Endothelial cell (in vitro differentiated cells): ENCODE measurements at regions not wholly inside any gene's neighbourhood (a gene's known extent, or its start where the extent isn't known, plus 50 kb on each side); places are given as distances from the start of the nearest gene placed in this dataset.

Source experiments
- DNase-seq: peaks from one replicate; pipeline ENCODE4 v3.0.0; 2021; ENCODE audit warnings: low spot score
- H3K27ac Mint-ChIP-seq: one replicate; pipeline ENCODE4 v1.8.0; 2021; ENCODE audit warnings: mixed read lengths, inconsistent platforms; ENCODE audit not compliant: unreplicated experiment
- H3K27me3 Mint-ChIP-seq: one replicate; pipeline ENCODE4 v1.8.0; 2021; ENCODE audit warnings: mild to moderate bottlenecking, moderate library complexity, mixed read lengths, inconsistent platforms; ENCODE audit not compliant: unreplicated experiment
- H3K36me3 Mint-ChIP-seq: one replicate; pipeline ENCODE4 v1.8.0; 2021; ENCODE audit warnings: mild to moderate bottlenecking, low read depth, mixed read lengths, inconsistent platforms; ENCODE audit not compliant: unreplicated experiment
- H3K4me1 Mint-ChIP-seq: one replicate; pipeline ENCODE4 v1.8.0; 2021; ENCODE audit warnings: mild to moderate bottlenecking, mixed read lengths, inconsistent platforms; ENCODE audit not compliant: unreplicated experiment
- H3K4me3 Mint-ChIP-seq: one replicate; pipeline ENCODE4 v1.8.0; 2021; ENCODE audit warnings: mild to moderate bottlenecking, mixed read lengths, inconsistent platforms; ENCODE audit not compliant: unreplicated experiment
- H3K9me3 Mint-ChIP-seq: one replicate; pipeline ENCODE4 v1.8.0; 2021; ENCODE audit warnings: mixed read lengths, inconsistent platforms; ENCODE audit not compliant: unreplicated experiment
- TF ChIP-seq, protein P1 (sequence below): fragments of 200-600 bp; sonication (generic); IDR thresholded peaks from one replicate; pipeline ENCODE4 v1.5.0; 2021; ENCODE audit warnings: antibody characterized with exemption; ENCODE audit not compliant: unreplicated experiment

DNA sequence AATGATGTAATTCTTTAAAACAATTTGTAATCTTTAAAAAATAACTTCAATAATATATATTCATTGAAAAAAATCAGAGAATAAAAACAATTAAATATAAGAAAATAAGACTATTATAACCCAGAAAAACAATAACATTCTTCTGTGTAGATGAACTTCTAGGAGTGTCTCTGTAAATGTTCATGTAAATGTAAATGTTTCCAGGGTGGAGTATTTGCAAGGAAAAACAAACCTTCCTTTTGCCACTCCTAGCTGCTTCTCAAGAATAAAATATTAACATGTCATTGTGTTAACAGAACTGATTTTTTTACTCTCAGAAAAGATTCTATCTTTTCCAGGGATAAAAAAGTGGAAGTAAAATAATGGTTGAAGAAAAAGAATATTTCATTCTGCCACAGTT lies 431.9 kb downstream of the PLCL1 start:
- no peak for DNase-seq
- Mint-ChIP-seq H3K4me3 (no peak overlapping the region), H3K27me3 (peaks cover 4% of the 10 kb centered on the region), H3K9me3 (no peaks in the 10 kb centered on the region), H3K27ac (no peak overlapping the region), H3K4me1 (peaks cover 5% of the 10 kb centered on the region), H3K36me3 (no peaks in the 10 kb centered on the region)
- TF ChIP-seq, protein P1, sequence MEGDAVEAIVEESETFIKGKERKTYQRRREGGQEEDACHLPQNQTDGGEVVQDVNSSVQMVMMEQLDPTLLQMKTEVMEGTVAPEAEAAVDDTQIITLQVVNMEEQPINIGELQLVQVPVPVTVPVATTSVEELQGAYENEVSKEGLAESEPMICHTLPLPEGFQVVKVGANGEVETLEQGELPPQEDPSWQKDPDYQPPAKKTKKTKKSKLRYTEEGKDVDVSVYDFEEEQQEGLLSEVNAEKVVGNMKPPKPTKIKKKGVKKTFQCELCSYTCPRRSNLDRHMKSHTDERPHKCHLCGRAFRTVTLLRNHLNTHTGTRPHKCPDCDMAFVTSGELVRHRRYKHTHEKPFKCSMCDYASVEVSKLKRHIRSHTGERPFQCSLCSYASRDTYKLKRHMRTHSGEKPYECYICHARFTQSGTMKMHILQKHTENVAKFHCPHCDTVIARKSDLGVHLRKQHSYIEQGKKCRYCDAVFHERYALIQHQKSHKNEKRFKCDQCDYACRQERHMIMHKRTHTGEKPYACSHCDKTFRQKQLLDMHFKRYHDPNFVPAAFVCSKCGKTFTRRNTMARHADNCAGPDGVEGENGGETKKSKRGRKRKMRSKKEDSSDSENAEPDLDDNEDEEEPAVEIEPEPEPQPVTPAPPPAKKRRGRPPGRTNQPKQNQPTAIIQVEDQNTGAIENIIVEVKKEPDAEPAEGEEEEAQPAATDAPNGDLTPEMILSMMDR, result no peak

DNA sequence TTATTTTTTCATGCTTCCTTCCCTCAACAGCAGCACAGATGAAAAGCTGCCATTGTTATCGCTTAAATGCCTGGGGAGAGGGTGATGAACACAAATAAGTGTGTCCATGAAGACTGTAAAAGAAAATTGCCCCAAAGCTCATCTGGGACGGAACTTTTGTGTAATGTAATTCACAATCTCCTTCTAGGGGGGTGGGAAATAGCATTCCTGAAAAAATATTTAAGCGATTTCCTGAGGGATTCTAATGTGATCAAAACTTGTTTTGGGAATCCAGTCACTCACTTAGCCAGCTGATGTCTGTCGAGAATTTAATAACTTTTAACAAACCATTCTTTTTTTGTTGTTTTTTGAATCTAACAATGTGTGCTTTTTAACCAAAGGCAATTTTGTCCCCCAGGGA lies 427.9 kb downstream of the PLCL1 start:
- DNase-seq, result no peak
- no peaks in the 10 kb centered on the region for H3K9me3 Mint-ChIP-seq
- H3K27me3 Mint-ChIP-seq, result peaks cover 4% of the 10 kb centered on the region
- no peak overlapping the region for H3K4me3 Mint-ChIP-seq
- TF ChIP-seq, protein P1, result no peak
- H3K27ac Mint-ChIP-seq, result no peak overlapping the region
- no peaks in the 10 kb centered on the region for H3K36me3 Mint-ChIP-seq
- H3K4me1 Mint-ChIP-seq, result peaks cover 5% of the 10 kb centered on the region

DNA sequence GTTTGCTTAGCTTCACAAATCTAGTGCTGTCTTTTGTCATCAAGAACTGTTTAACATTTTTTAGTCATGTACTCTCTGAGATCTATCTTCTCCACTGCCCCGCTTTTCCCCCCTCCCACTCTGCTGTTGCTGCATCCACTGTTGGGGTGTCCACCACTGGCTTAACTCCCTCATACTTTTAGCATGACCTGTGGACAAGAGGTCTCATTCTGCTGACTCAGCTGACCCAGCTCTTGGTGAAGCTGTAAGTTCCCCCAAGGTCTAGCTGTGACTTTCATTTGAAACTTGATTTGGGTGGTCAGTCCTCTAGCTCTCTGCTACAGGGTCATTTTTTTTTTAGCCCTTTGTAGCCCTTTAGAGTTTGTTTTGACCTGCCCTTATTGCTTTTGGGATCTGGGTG lies 427.2 kb downstream of the PLCL1 start:
- H3K4me1 Mint-ChIP-seq, result peaks cover 5% of the 10 kb centered on the region
- no peak overlapping the region for H3K27ac Mint-ChIP-seq
- H3K36me3 Mint-ChIP-seq, result no peaks in the 10 kb centered on the region
- TF ChIP-seq, protein P1, result no peak
- H3K4me3 Mint-ChIP-seq, result no peak overlapping the region
- DNase-seq, result no peak
- no peaks in the 10 kb centered on the region for H3K9me3 Mint-ChIP-seq
- peaks cover 4% of the 10 kb centered on the region for H3K27me3 Mint-ChIP-seq

DNA sequence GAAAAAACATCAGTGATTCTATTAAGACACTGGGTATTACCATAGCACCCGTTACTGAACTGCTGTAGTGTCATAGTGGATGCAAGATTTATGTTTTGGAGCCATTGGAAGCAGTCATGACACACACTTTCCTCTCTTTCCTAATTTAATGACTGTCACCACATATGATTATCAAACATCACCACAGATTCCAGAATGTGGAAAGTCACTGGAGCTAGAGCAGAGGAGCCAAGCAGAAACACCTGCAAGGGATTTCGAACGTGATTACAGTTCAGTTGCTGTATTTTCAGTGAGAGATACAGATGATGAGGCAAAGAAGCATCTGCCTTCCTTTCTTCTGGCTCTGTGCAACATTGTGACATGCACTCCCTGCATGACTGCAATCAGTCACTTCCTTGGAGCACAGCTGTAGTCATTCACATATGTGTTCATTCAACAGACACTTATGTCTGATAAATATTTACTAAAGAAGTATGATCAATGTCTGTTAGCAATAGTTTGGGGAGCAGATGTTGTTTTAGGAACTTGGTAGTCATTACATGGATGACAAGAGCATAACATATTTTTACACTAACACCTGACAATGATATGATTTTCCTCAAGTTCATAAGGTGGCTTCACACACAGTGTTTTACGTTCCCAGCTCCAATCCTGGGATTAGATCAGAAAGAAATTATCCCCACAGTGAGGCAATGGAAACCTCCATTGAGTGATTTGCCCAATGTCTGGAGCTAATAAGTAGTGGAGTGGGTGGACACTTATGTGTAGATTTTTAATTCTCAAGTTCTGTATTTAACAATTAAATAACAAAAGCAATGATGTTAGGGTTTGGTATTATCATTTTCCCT lies 416.6 kb downstream of the PLCL1 start:
- Mint-ChIP-seq H3K4me1 (no peaks in the 10 kb centered on the region), H3K27me3 (peaks cover 2% of the 10 kb centered on the region), H3K4me3 (no peak overlapping the region), H3K9me3 (no peaks in the 10 kb centered on the region), H3K27ac (no peak overlapping the region), H3K36me3 (no peaks in the 10 kb centered on the region)
- TF ChIP-seq, protein P1, result no peak
- no peak for DNase-seq

DNA sequence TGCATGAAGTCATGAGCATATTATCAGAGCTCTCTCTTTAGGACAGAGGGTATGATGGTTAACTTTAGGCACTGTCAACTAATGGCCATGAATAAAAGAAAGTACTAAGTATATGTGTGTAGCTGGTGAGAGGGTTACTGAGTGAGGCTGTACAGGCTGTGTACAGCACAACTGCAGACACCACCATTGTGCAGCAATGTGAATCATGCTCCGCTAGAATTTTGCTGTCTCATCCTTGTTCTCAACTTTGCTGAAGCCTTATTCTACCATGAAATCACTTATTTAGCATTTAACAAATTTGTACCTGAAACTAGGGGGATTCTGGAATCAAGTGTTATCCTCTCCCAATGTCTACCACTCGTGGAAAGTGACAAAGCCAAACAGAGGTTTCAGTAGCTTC lies 414.9 kb downstream of the PLCL1 start:
- H3K27ac Mint-ChIP-seq, result no peak overlapping the region

More for the DNA sequence above, 414.9 kb downstream of the PLCL1 start:
- DNase-seq, result no peak
- Mint-ChIP-seq H3K27me3 (peaks cover 2% of the 10 kb centered on the region), H3K9me3 (no peaks in the 10 kb centered on the region), H3K4me1 (no peaks in the 10 kb centered on the region), H3K4me3 (no peak overlapping the region), H3K36me3 (no peaks in the 10 kb centered on the region)
- TF ChIP-seq, protein P1, result no peak
